ENCODE measurements at regions not wholly inside any gene's neighbourhood (a gene's known extent, or its start where the extent isn't known, plus 50 kb on each side); places are given as distances from the start of the nearest gene placed in this dataset.

GRCh38 chr5:56464935-56465768 is 232.0 kb upstream of the ANKRD55 start (continued):
- TF ChIP-seq YEATS2 (CRISPR knock-in tag; IDR thresholded peaks at IDR 0.05; ENCODE audit: borderline replicate concordance) = no peak; the same call in 1 of the 2 replicates
- TF ChIP-seq MEF2D (CRISPR knock-in tag; IDR thresholded peaks at IDR 0.05) = peak; percentile 68; the same call in 1 of the 2 replicates
- TF ChIP-seq TSC22D2 (CRISPR knock-in tag; IDR thresholded peaks at IDR 0.05; ENCODE audit: borderline replicate concordance) = no peak
- TF ChIP-seq ZNF501 (CRISPR knock-in tag; IDR thresholded peaks at IDR 0.05) = no peak
- TF ChIP-seq MTA3 (CRISPR knock-in tag; IDR thresholded peaks at IDR 0.05) = no peak
- TF ChIP-seq NKX3-1 (CRISPR knock-in tag; IDR thresholded peaks at IDR 0.05) = no peak
- TF ChIP-seq ZNF496 (CRISPR knock-in tag; IDR thresholded peaks at IDR 0.05; ENCODE audit: insufficient replicate concordance) = no peak
- no peak for TF ChIP-seq ZNF605 (CRISPR knock-in tag; IDR thresholded peaks at IDR 0.05)
- peak in 1 of 2 experiments; percentile 36; a peak in 1 of 4 replicates for TF ChIP-seq KLF16 (CRISPR knock-in tag; IDR thresholded peaks at IDR 0.05)
- peak; percentile 83; the same call in 1 of the 2 replicates for TF ChIP-seq ZBTB43 (CRISPR knock-in tag; conservative IDR thresholded peaks at IDR 0.05)
- no peak for TF ChIP-seq CTCF (CRISPR knock-in tag; IDR thresholded peaks at IDR 0.05)
- no peak for TF ChIP-seq BRD4 (CRISPR knock-in tag; IDR thresholded peaks at IDR 0.05)
- TF ChIP-seq FUBP1 (CRISPR knock-in tag; IDR thresholded peaks at IDR 0.05; ENCODE audit: borderline replicate concordance) = no peak
- no peak for TF ChIP-seq JUNB (CRISPR knock-in tag; IDR thresholded peaks at IDR 0.05; ENCODE audit: borderline replicate concordance)
- no peak for TF ChIP-seq XBP1 (CRISPR knock-in tag; IDR thresholded peaks at IDR 0.05)
- no peak for TF ChIP-seq PCBP1 (IDR thresholded peaks at IDR 0.05; ENCODE audit: borderline replicate concordance, low read depth, low read length)
- TF ChIP-seq FOSL2 (CRISPR knock-in tag; IDR thresholded peaks at IDR 0.05) = peak; percentile 79
- no peak for TF ChIP-seq ZFP36L2 (CRISPR knock-in tag; IDR thresholded peaks at IDR 0.05)
- TF ChIP-seq ZFP91 (CRISPR knock-in tag; IDR thresholded peaks at IDR 0.05; ENCODE audit: borderline replicate concordance) = no peak
- no peak for TF ChIP-seq HNRNPL (IDR thresholded peaks at IDR 0.05; ENCODE audit: low read depth, low read length)
- no peak for TF ChIP-seq SKIL (CRISPR knock-in tag; IDR thresholded peaks at IDR 0.05; ENCODE audit: borderline replicate concordance)

Data from HepG2 (cell line).